ENCODE measurements at regions not wholly inside any gene's neighbourhood (a gene's known extent, or its start where the extent isn't known, plus 50 kb on each side); places are given as distances from the start of the nearest gene placed in this dataset.

DNA sequence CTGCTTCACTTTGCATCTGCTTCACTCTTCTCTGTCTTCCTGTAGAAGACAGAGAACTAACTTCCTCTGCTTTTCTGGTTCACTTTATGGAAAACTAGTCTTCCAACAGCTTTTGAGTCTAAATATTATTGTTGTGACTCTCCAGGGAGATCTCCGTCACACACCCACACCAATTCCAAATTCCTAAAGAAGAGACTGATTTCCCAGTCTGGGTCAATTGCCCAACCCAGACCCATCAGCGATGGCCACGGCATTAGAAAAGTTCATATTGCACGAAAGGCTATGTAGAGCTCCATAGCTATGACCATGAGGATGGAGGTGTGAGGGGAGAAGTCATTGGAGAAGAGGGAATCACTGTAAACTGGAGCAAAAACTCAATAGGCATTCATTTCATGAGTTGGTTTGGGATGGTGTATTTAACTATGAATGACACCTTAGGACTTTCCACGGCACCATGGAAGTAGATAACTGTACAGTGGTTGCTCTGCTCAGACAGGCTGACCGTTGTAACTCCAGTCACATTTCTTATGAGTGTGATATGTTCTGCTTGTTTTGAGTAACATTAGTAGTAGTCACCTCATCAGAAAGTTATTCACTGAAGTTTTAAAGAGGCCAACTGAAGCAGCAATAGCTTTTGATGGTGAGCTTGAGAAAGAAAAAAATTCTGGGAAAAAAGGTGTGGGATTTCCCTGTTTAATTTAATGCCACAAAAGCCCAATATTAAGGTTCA, 78.1 kb upstream of the MAMDC2 start:
- CTCF ChIA-PET (ENCODE audit: partially characterized antibody) = interaction anchor here (1.0 to 3.1 kb wide), 6 partner anchors 8 to 155 kb away, joined by 3 to 42 read pairs (median 3); no protein-coding TSS in a partner anchor
- Histone ChIP-seq H4K91ac (replicated peaks; ENCODE audit: insufficient read length, low read length) (no peak overlapping the region), H3K23ac (ENCODE audit: insufficient read length) (no peak overlapping the region), H2AK5ac (ENCODE audit: low read depth, low read length) (no peak overlapping the region), H3K14ac (ENCODE audit: insufficient read length) (no peak overlapping the region), H3K56ac (replicated peaks; ENCODE audit: insufficient read length, low read depth, low read length) (no peak overlapping the region), H3K4me1 (replicated peaks in 1 of 4; ENCODE audit: control insufficient read depth in 3 of 4, insufficient read depth in 4 of 4, low read length in 3 of 4) (peaks cover 5 to 25% (median 19%) of the 10 kb centered on the region in 4 experiments; a peak in 5 of 7 replicates), H3K9ac (replicated peaks in 1 of 4; ENCODE audit: extremely low read depth in 1 of 4, low read depth in 3 of 4, low read length in 3 of 4) (no peak overlapping the region), H3K4ac (replicated peaks; ENCODE audit: insufficient read length, low read depth, low read length) (no peak overlapping the region), H2AFZ (ENCODE audit: low read length) (0 out of 2 replicates have a peak overlapping the region, but pooled peaks have one; percentile 59), H4K20me1 (replicated peaks in 1 of 2; ENCODE audit: control insufficient read depth in 1 of 2, insufficient read depth in 2 of 2, low read length in 2 of 2) (no peaks in the 10 kb centered on the region), H2BK20ac (ENCODE audit: low read length) (no peak overlapping the region), H3K27me3 (replicated peaks in 1 of 4; ENCODE audit: control insufficient read depth in 3 of 4, extremely low read depth in 1 of 4, insufficient read depth in 3 of 4, low read length in 3 of 4) (no peaks in the 10 kb centered on the region), H3K79me2 (ENCODE audit: control insufficient read depth in 1 of 2, insufficient read depth in 2 of 2, low read length in 2 of 2) (no peaks in the 10 kb centered on the region), H2BK120ac (replicated peaks; ENCODE audit: low read depth, low read length) (no peak overlapping the region), H3K9me3 (ENCODE audit: insufficient read depth in 2 of 2, low read depth in 1 of 2, low read length in 1 of 2) (no peaks in the 10 kb centered on the region), H3K36me3 (ENCODE audit: control insufficient read depth in 2 of 4, insufficient read depth in 4 of 4, low read length in 3 of 4) (no peaks in the 10 kb centered on the region), H2BK15ac (ENCODE audit: low read length) (no peak overlapping the region), H3K4me3 (ENCODE audit: extremely low read depth in 1 of 4, insufficient read depth in 2 of 4, low read depth in 3 of 4, low read length in 4 of 4) (no peak overlapping the region), H3K79me1 (ENCODE audit: low read depth, low read length) (no peaks in the 10 kb centered on the region), H3K27ac (ENCODE audit: low read depth, low read length) (no peak overlapping the region), H3K4me2 (ENCODE audit: insufficient read depth in 1 of 2, low read depth in 2 of 2, low read length in 2 of 2) (no peak overlapping the region), H4K5ac (ENCODE audit: insufficient read length, low read depth, low read length) (no peak overlapping the region), H2BK5ac (ENCODE audit: low read depth, low read length) (no peak overlapping the region), H2BK12ac (ENCODE audit: low read depth, low read length) (no peak overlapping the region), H4K8ac (ENCODE audit: extremely low read depth, insufficient read depth, low read length) (no peak overlapping the region), H3K23me2 (ENCODE audit: low read depth, low read length) (0 out of 2 replicates have a peak, but pooled peaks cover 3% of the 10 kb centered on the region), H3K18ac (ENCODE audit: extremely low read depth, low read length) (0 out of 2 replicates have a peak overlapping the region, but pooled peaks have one; percentile 17)
- TF ChIP-seq SP1 (IDR thresholded peaks at IDR 0.05; ENCODE audit: low read depth, low read length) (no peak), EP300 (IDR thresholded peaks at IDR 0.05; ENCODE audit: borderline replicate concordance in 1 of 2, low read depth in 2 of 2, low read length in 2 of 2) (no peak), POLR2AphosphoS5 (IDR thresholded peaks at IDR 0.05; ENCODE audit: low read depth, low read length) (no peak), ZNF274 (IDR thresholded peaks at IDR 0.05; ENCODE audit: borderline replicate concordance, extremely low read depth, low read length) (no peak), CBX5 (IDR thresholded peaks at IDR 0.05; ENCODE audit: low read depth, low read length) (no peak), EZH2 (IDR thresholded peaks at IDR 0.05; ENCODE audit: low read depth, low read length, severe bottlenecking) (no peak), KDM1A (IDR thresholded peaks at IDR 0.05; ENCODE audit: borderline replicate concordance, low read length) (no peak), POLR2A (IDR thresholded peaks at IDR 0.05; ENCODE audit: control extremely low read depth in 1 of 2, low read depth in 2 of 2, low read length in 2 of 2) (no peak), BACH1 (IDR thresholded peaks at IDR 0.05; ENCODE audit: low read length) (no peak), SRF (IDR thresholded peaks at IDR 0.05; ENCODE audit: low read depth, low read length) (no peak), SAP30 (IDR thresholded peaks at IDR 0.05; ENCODE audit: insufficient read depth, insufficient replicate concordance, low read length) (no peak), RAD21 (IDR thresholded peaks at IDR 0.05 in 1 of 2, conservative IDR thresholded peaks at IDR 0.05 in 1 of 2; ENCODE audit: low read depth in 2 of 2, low read length in 2 of 2) (no peak)
- no peak for FAIRE-seq
- 93% methylated on average over 6 of the region's 6 CpGs; no CpG with 5 or more reads in 1 of the 2 experiments for WGBS, 2 experiments (ENCODE audit: extremely low coverage in 1 of 2, insufficient coverage in 1 of 2, insufficient read length in 1 of 2, insufficient replicate concordance in 2 of 2, low coverage in 1 of 2, low lambda C conversion rate in 2 of 2, missing lambda C conversion rate in 1 of 2)
- POLR2A ChIA-PET (ENCODE audit: partially characterized antibody) = no interaction called here
- DNase-seq (ENCODE audit: low read depth in 1 of 2, low spot score in 2 of 2) = no peak

Measured in H1 (cell line).